ENCODE measurements at regions not wholly inside any gene's neighbourhood (a gene's known extent, or its start where the extent isn't known, plus 50 kb on each side); places are given as distances from the start of the nearest gene placed in this dataset.

DNA sequence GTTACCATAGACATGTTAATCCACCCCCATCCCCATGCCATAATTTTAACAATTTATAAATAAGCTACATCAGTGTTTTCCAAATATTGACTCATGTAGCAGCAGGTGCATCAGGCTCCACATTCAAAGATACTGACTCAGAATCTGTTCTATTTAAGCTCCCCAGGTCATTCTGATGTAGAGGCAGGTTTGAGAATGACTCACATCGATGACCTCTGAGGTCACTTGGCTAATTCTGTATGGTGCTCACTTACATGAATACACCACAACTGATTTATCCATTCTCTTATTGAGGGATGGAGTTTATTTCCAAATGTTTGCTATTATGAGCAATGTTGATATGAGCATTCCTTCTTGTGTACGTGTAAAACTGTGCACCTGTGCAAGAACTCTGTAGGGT lies 1159.0 kb downstream of the TYW1 start:
- TF ChIP-seq POLR2AphosphoS5 (IDR thresholded peaks at IDR 0.05; ENCODE audit: low read depth, low read length), result no peak
- TF ChIP-seq FOXP2 (optimal IDR thresholded peaks at IDR 0.05; ENCODE audit: borderline replicate concordance, extremely low read depth, extremely low read length, insufficient read depth), result no peak
- TF ChIP-seq, protein P1, sequence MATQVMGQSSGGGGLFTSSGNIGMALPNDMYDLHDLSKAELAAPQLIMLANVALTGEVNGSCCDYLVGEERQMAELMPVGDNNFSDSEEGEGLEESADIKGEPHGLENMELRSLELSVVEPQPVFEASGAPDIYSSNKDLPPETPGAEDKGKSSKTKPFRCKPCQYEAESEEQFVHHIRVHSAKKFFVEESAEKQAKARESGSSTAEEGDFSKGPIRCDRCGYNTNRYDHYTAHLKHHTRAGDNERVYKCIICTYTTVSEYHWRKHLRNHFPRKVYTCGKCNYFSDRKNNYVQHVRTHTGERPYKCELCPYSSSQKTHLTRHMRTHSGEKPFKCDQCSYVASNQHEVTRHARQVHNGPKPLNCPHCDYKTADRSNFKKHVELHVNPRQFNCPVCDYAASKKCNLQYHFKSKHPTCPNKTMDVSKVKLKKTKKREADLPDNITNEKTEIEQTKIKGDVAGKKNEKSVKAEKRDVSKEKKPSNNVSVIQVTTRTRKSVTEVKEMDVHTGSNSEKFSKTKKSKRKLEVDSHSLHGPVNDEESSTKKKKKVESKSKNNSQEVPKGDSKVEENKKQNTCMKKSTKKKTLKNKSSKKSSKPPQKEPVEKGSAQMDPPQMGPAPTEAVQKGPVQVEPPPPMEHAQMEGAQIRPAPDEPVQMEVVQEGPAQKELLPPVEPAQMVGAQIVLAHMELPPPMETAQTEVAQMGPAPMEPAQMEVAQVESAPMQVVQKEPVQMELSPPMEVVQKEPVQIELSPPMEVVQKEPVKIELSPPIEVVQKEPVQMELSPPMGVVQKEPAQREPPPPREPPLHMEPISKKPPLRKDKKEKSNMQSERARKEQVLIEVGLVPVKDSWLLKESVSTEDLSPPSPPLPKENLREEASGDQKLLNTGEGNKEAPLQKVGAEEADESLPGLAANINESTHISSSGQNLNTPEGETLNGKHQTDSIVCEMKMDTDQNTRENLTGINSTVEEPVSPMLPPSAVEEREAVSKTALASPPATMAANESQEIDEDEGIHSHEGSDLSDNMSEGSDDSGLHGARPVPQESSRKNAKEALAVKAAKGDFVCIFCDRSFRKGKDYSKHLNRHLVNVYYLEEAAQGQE (IDR thresholded peaks at IDR 0.05; ENCODE audit: insufficient read depth in 1 of 2, low read depth in 2 of 2, low read length in 2 of 2), result no peak
- no peak for TF ChIP-seq TAF1 (IDR thresholded peaks at IDR 0.05; ENCODE audit: borderline replicate concordance, insufficient read depth, low read length)
- TF ChIP-seq SIN3A (IDR thresholded peaks at IDR 0.05; ENCODE audit: borderline replicate concordance, insufficient read depth, low read length), result no peak

DNA sequence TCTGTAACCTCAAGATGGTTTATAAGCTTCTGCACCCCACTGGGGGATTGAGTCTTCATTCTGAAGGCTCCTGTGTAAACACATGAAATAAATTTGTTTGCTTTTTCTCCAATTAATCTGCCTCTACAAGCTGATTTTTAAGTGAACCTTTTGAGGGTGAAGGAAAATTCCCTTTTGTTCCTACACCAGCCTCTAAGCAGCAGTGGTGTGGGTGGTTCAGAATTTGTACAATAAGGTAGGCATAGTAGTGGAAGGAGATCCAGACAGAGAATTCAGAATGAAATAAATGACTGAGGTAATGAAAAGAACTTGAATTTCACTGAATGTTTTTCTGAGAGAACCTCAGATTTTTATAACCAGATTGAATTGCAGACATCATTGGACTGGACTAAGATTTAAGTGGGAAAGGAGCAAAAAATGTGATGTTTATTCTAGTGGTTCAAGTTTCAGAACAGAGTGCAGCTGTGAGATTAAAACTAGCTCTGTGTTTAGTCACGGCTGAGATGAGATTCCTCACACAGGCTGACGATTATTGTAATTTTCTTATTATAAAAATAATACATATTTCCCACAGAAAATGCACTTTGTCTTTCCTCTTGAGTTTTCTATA lies 1162.2 kb downstream of the TYW1 start:
- no peak for TF ChIP-seq POLR2AphosphoS5 (IDR thresholded peaks at IDR 0.05; ENCODE audit: low read depth, low read length)
- no peak for TF ChIP-seq FOXP2 (optimal IDR thresholded peaks at IDR 0.05; ENCODE audit: borderline replicate concordance, extremely low read depth, extremely low read length, insufficient read depth)

- TF ChIP-seq TAF1 (IDR thresholded peaks at IDR 0.05; ENCODE audit: borderline replicate concordance, insufficient read depth, low read length) (no peak), SIN3A (IDR thresholded peaks at IDR 0.05; ENCODE audit: borderline replicate concordance, insufficient read depth, low read length) (no peak)
These were observed 1166.1 kb downstream of the TYW1 start for GRCh38 chr7:68162712-68163111.

GRCh38 chr7:68166525-68166924 lies 1169.9 kb downstream of the TYW1 start:
- TF ChIP-seq SIN3A (IDR thresholded peaks at IDR 0.05; ENCODE audit: borderline replicate concordance, insufficient read depth, low read length), result no peak
- TF ChIP-seq, protein P1 (IDR thresholded peaks at IDR 0.05; ENCODE audit: insufficient read depth in 1 of 2, low read depth in 2 of 2, low read length in 2 of 2), result no peak
- TF ChIP-seq TAF1 (IDR thresholded peaks at IDR 0.05; ENCODE audit: borderline replicate concordance, insufficient read depth, low read length), result no peak
- no peak for TF ChIP-seq FOXP2 (optimal IDR thresholded peaks at IDR 0.05; ENCODE audit: borderline replicate concordance, extremely low read depth, extremely low read length, insufficient read depth)
- no peak for TF ChIP-seq POLR2AphosphoS5 (IDR thresholded peaks at IDR 0.05; ENCODE audit: low read depth, low read length)

- TF ChIP-seq SIN3A (IDR thresholded peaks at IDR 0.05; ENCODE audit: borderline replicate concordance, insufficient read depth, low read length), result no peak
- TF ChIP-seq FOXP2 (optimal IDR thresholded peaks at IDR 0.05; ENCODE audit: borderline replicate concordance, extremely low read depth, extremely low read length, insufficient read depth), result no peak
- no peak for TF ChIP-seq TAF1 (IDR thresholded peaks at IDR 0.05; ENCODE audit: borderline replicate concordance, insufficient read depth, low read length)
- TF ChIP-seq, protein P1 (IDR thresholded peaks at IDR 0.05; ENCODE audit: insufficient read depth in 1 of 2, low read depth in 2 of 2, low read length in 2 of 2), result no peak
- no peak for TF ChIP-seq POLR2AphosphoS5 (IDR thresholded peaks at IDR 0.05; ENCODE audit: low read depth, low read length)
These were observed 1176.9 kb downstream of the TYW1 start for GRCh38 chr7:68173513-68173912.

- TF ChIP-seq TAF1 (IDR thresholded peaks at IDR 0.05; ENCODE audit: borderline replicate concordance, insufficient read depth, low read length), result no peak
These were observed 1180.3 kb downstream of the TYW1 start for GRCh38 chr7:68176974-68177373.

GRCh38 chr7:68180761-68181160 lies 1184.1 kb downstream of the TYW1 start:
- TF ChIP-seq, protein P1 (IDR thresholded peaks at IDR 0.05; ENCODE audit: insufficient read depth in 1 of 2, low read depth in 2 of 2, low read length in 2 of 2), result no peak
- TF ChIP-seq POLR2AphosphoS5 (IDR thresholded peaks at IDR 0.05; ENCODE audit: low read depth, low read length) (no peak), SIN3A (IDR thresholded peaks at IDR 0.05; ENCODE audit: borderline replicate concordance, insufficient read depth, low read length) (no peak)

Data from PFSK-1 (cell line).